ENCODE measurements at regions not wholly inside any gene's neighbourhood (a gene's known extent, or its start where the extent isn't known, plus 50 kb on each side); places are given as distances from the start of the nearest gene placed in this dataset.

GRCh38 chr18:61619783-61620182, 273.0 kb downstream of the RNF152 start:
- Histone ChIP-seq H3K4me3 (ENCODE audit: low read depth in 2 of 2, low read length in 1 of 2) (no peak overlapping the region), H3K4me2 (no peak overlapping the region), H2AFZ (ENCODE audit: low read depth) (no peak overlapping the region), H3K9me2 (no peaks in the 10 kb centered on the region), H3K36me3 (replicated peaks in 1 of 2; ENCODE audit: control insufficient read depth in 1 of 2, insufficient read depth in 2 of 2, low read length in 1 of 2) (no peaks in the 10 kb centered on the region), H3K27ac (ENCODE audit: low read depth in 2 of 2, low read length in 1 of 2) (no peak overlapping the region), H4K20me1 (ENCODE audit: insufficient read depth) (no peaks in the 10 kb centered on the region), H3K9me3 (no peaks in the 10 kb centered on the region), H3K9ac (no peak overlapping the region), H3K4me1 (ENCODE audit: control insufficient read depth in 1 of 2, insufficient read depth in 2 of 2, low read depth in 1 of 2, low read length in 1 of 2) (no peaks in the 10 kb centered on the region), H3K79me2 (ENCODE audit: insufficient read depth) (peaks cover 11% of the 10 kb centered on the region; the same call in 1 of the 2 replicates), H3F3A (replicated peaks; ENCODE audit: insufficient read depth) (no peaks in the 10 kb centered on the region), H3K27me3 (ENCODE audit: insufficient read depth) (no peaks in the 10 kb centered on the region)
- DNase-seq, result no peak
- 53% methylated on average over 1 of the region's 1 CpG for WGBS (ENCODE audit: low lambda C conversion rate)
- POLR2A ChIA-PET, result no interaction called here
- CTCF ChIA-PET, result interaction anchor here (0.8 kb wide), 1 partner anchor 38 kb away, joined by 4 read pairs; no protein-coding TSS in a partner anchor
- TF ChIP-seq SMC3 (IDR thresholded peaks at IDR 0.05; ENCODE audit: low read depth, low read length), result no peak
- no peak for TF ChIP-seq NFIC (IDR thresholded peaks at IDR 0.05; ENCODE audit: borderline replicate concordance)
- no peak for TF ChIP-seq TAF1 (IDR thresholded peaks at IDR 0.05; ENCODE audit: borderline replicate concordance, low read depth, low read length)
- TF ChIP-seq REST (IDR thresholded peaks at IDR 0.05; ENCODE audit: low read depth, low read length), result no peak
- no peak for TF ChIP-seq GATA2 (CRISPR knock-in tag; IDR thresholded peaks at IDR 0.05)
- TF ChIP-seq USF1 (IDR thresholded peaks at IDR 0.05; ENCODE audit: borderline replicate concordance, low read depth), result no peak
- no peak for TF ChIP-seq JUND (IDR thresholded peaks at IDR 0.05)
- no peak for TF ChIP-seq RCOR1 (IDR thresholded peaks at IDR 0.05; ENCODE audit: low read length)
- TF ChIP-seq NRF1 (IDR thresholded peaks at IDR 0.05; ENCODE audit: low read depth, low read length), result no peak
- TF ChIP-seq ZBTB33 (IDR thresholded peaks at IDR 0.05; ENCODE audit: borderline replicate concordance, low read depth), result no peak
- no peak for TF ChIP-seq IRF3 (IDR thresholded peaks at IDR 0.05; ENCODE audit: low read depth, low read length)
- no peak for TF ChIP-seq MEF2A (IDR thresholded peaks at IDR 0.05; ENCODE audit: borderline replicate concordance, low read depth)
- TF ChIP-seq PBX3 (IDR thresholded peaks at IDR 0.05), result no peak
- TF ChIP-seq FOXM1 (IDR thresholded peaks at IDR 0.05; ENCODE audit: low read depth), result no peak

All from SK-N-SH (cell line).